ENCODE measurements at regions not wholly inside any gene's neighbourhood (a gene's known extent, or its start where the extent isn't known, plus 50 kb on each side); places are given as distances from the start of the nearest gene placed in this dataset.

DNA sequence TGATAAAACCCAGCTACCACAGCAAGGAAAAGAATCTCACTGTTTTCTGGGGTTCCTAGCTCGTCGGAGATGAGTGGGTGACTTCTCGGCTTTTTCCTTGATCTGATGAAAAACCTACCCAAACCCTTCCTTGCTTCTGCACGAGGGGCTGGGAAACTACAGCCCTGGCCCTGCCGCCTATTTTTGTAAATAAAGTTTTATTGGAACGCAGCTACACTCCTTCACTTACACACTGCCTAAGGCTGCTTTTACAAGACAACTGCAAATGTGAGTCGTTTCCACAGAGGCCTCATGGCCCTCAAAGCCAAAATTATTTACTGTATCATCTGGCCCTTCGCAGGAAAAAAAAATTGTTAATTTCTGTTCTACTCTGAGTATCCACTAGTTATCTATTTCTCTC is 116.0 kb upstream of the TMPRSS2 start:
- H3K27me3 Mint-ChIP-seq (ENCODE audit: low read depth), result no peaks in the 10 kb centered on the region
- TF ChIP-seq, protein P1, sequence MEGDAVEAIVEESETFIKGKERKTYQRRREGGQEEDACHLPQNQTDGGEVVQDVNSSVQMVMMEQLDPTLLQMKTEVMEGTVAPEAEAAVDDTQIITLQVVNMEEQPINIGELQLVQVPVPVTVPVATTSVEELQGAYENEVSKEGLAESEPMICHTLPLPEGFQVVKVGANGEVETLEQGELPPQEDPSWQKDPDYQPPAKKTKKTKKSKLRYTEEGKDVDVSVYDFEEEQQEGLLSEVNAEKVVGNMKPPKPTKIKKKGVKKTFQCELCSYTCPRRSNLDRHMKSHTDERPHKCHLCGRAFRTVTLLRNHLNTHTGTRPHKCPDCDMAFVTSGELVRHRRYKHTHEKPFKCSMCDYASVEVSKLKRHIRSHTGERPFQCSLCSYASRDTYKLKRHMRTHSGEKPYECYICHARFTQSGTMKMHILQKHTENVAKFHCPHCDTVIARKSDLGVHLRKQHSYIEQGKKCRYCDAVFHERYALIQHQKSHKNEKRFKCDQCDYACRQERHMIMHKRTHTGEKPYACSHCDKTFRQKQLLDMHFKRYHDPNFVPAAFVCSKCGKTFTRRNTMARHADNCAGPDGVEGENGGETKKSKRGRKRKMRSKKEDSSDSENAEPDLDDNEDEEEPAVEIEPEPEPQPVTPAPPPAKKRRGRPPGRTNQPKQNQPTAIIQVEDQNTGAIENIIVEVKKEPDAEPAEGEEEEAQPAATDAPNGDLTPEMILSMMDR (IDR thresholded peaks at IDR 0.05), result no peak
- H3K27ac Mint-ChIP-seq (ENCODE audit: unreplicated experiment), result no peak overlapping the region
- H3K4me1 Mint-ChIP-seq (ENCODE audit: low read depth), result peaks cover 21% of the 10 kb centered on the region
- H3K36me3 Mint-ChIP-seq (ENCODE audit: low read depth), result peaks cover 1% of the 10 kb centered on the region
- no peak for DNase-seq (ENCODE audit: low spot score)
- peaks cover 3% of the 10 kb centered on the region for H3K9me3 Mint-ChIP-seq (ENCODE audit: low read depth)
- no peak overlapping the region for H3K4me3 Mint-ChIP-seq (ENCODE audit: unreplicated experiment)

DNA sequence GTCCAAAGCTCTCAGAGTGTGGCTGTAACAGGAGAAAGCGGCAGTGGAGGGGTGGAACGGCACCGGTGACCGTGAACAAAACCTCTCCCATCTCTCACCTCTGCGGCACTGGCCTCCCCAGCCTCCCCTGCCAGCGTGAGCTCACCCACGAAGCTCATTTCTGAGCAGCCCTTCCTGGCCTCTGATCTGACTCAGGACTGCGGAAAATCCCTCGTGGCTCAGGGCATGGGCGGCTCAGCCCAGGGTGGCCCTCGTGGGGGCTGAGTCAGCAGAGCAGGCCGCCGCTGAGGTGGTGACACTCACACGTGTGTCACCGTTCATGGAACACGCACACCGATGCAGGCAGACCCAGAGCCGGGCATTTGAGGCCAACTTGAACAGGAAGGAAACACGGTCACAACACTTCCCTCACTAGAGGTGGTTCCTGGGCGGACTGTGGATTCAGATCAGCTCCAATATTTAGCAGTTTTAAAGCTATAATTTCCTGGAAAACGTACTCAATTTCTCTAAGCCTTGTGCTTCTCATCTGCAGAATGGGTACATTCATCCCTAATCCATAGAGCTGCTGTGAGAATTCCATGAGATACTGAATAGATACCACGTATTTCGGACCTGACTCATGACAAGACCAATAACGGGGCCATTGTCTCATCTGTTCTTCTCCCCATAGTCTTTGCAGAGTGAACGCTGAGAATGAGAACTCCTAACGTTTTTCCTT is 115.0 kb upstream of the TMPRSS2 start:
- H3K9me3 Mint-ChIP-seq (ENCODE audit: low read depth), result no peaks in the 10 kb centered on the region
- peaks cover 1% of the 10 kb centered on the region for H3K36me3 Mint-ChIP-seq (ENCODE audit: low read depth)
- peaks cover 23% of the 10 kb centered on the region for H3K4me1 Mint-ChIP-seq (ENCODE audit: low read depth)
- H3K27me3 Mint-ChIP-seq (ENCODE audit: low read depth), result no peaks in the 10 kb centered on the region
- no peak overlapping the region for H3K27ac Mint-ChIP-seq (ENCODE audit: unreplicated experiment)
- H3K4me3 Mint-ChIP-seq (ENCODE audit: unreplicated experiment), result no peak overlapping the region
- TF ChIP-seq, protein P1 (IDR thresholded peaks at IDR 0.05), result no peak
- no peak for DNase-seq (ENCODE audit: low spot score)

DNA sequence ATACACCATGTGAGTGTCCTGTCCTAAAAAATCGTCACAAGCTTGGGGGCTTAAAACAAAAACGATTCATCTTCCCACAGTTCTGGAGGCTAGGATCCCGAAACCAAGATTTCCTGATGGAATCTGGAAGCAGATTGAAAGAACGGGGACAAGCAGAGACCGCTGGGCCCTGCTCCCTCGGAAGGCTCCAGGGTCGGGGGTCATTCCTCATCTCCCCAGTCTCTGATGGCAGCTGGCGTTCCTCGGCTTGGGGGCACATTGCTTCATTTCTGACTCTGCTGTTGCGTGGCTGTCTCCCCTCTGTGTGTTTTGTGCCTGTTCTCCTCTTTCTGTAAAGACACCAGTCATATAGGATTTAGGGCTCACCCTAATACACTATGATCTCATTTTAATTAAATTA is 114.2 kb upstream of the TMPRSS2 start:
- Mint-ChIP-seq H3K27ac (ENCODE audit: unreplicated experiment) (no peak overlapping the region), H3K4me1 (ENCODE audit: low read depth) (peaks cover 27% of the 10 kb centered on the region), H3K4me3 (ENCODE audit: unreplicated experiment) (no peak overlapping the region), H3K9me3 (ENCODE audit: low read depth) (no peaks in the 10 kb centered on the region), H3K27me3 (ENCODE audit: low read depth) (no peaks in the 10 kb centered on the region), H3K36me3 (ENCODE audit: low read depth) (peaks cover 1% of the 10 kb centered on the region)
- no peak for DNase-seq (ENCODE audit: low spot score)
- TF ChIP-seq, protein P1 (IDR thresholded peaks at IDR 0.05), result no peak

DNA sequence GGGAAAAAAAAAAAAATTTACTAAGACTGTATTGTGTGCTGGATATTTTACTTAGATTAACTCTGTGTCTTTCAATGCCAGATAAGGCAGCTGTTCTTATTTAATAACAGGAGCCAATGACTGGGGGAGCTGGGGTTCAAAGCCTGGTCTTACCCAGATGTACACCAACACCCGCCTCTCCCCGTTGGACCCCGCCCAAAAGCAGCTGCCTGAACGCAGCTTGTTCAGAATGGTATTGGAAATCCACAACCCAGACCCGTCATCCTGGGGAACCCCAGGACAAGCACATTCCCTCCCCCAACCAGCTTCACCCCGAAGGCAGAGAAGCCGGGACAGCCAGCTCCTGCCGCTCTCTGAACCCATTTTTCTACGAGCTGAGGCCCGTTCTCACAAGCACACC is 113.6 kb upstream of the TMPRSS2 start:
- DNase-seq (ENCODE audit: low spot score), result no peak
- no peaks in the 10 kb centered on the region for H3K9me3 Mint-ChIP-seq (ENCODE audit: low read depth)
- TF ChIP-seq, protein P1 (IDR thresholded peaks at IDR 0.05), result no peak
- no peak overlapping the region for H3K4me3 Mint-ChIP-seq (ENCODE audit: unreplicated experiment)
- no peak overlapping the region for H3K27ac Mint-ChIP-seq (ENCODE audit: unreplicated experiment)
- H3K36me3 Mint-ChIP-seq (ENCODE audit: low read depth), result peaks cover 1% of the 10 kb centered on the region
- peaks cover 34% of the 10 kb centered on the region for H3K4me1 Mint-ChIP-seq (ENCODE audit: low read depth)
- no peaks in the 10 kb centered on the region for H3K27me3 Mint-ChIP-seq (ENCODE audit: low read depth)

DNA sequence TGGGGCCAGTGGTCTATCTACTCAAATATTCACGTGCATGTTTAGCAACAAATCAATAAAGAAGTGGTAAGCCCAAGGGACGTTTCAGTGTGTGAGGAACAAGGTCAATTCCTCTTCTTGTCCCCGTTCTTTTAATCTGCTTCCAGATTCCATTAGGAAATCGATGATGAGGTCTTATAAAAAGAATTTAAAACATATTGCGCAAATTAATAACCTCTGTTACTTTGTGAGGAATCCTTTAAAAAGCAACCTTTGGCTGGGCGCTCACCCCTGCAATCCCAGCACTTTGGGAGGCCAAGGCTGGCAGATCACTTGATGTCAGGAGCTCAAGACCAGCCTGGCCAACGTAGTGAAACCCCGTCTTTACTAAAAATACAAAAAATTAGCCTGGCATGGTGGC is 113.0 kb upstream of the TMPRSS2 start:
- H3K27me3 Mint-ChIP-seq (ENCODE audit: low read depth), result no peaks in the 10 kb centered on the region
- peaks cover 39% of the 10 kb centered on the region for H3K4me1 Mint-ChIP-seq (ENCODE audit: low read depth)
- peaks cover 1% of the 10 kb centered on the region for H3K36me3 Mint-ChIP-seq (ENCODE audit: low read depth)
- no peak overlapping the region for H3K27ac Mint-ChIP-seq (ENCODE audit: unreplicated experiment)
- TF ChIP-seq, protein P1 (IDR thresholded peaks at IDR 0.05), result no peak
- H3K9me3 Mint-ChIP-seq (ENCODE audit: low read depth), result no peaks in the 10 kb centered on the region
- H3K4me3 Mint-ChIP-seq (ENCODE audit: unreplicated experiment), result no peak overlapping the region
- no peak for DNase-seq (ENCODE audit: low spot score)
